ENCODE measurements at regions not wholly inside any gene's neighbourhood (a gene's known extent, or its start where the extent isn't known, plus 50 kb on each side); places are given as distances from the start of the nearest gene placed in this dataset.

DNA sequence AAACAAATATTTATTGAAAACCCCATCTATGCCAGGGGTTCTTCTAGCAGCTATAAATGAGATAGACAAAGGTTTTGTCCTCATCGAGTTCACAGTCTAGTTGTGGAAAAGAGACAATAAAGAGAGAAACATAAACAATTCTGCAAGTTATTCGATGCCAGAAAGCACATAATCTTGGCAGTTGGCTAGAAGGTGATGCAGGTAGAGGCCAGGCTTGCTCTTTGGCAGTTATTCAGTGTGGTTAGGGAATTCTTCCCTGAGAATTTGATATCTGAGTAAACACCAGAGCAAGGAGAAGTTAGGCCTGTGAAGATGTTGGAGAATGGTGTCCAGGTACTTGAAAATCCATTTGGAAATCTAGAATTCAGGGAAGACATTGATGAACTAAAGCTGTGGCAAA is 547.4 kb downstream of the SLC4A3 start:
- TF ChIP-seq, protein P1, sequence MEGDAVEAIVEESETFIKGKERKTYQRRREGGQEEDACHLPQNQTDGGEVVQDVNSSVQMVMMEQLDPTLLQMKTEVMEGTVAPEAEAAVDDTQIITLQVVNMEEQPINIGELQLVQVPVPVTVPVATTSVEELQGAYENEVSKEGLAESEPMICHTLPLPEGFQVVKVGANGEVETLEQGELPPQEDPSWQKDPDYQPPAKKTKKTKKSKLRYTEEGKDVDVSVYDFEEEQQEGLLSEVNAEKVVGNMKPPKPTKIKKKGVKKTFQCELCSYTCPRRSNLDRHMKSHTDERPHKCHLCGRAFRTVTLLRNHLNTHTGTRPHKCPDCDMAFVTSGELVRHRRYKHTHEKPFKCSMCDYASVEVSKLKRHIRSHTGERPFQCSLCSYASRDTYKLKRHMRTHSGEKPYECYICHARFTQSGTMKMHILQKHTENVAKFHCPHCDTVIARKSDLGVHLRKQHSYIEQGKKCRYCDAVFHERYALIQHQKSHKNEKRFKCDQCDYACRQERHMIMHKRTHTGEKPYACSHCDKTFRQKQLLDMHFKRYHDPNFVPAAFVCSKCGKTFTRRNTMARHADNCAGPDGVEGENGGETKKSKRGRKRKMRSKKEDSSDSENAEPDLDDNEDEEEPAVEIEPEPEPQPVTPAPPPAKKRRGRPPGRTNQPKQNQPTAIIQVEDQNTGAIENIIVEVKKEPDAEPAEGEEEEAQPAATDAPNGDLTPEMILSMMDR (IDR thresholded peaks at IDR 0.05; ENCODE audit: low read depth, low read length, missing control alignments), result no peak
- H3K4me3 ChIP-seq (replicated peaks; ENCODE audit: low read depth, low read length), result no peak overlapping the region
- DNase-seq (ENCODE audit: extremely low read depth, low read depth), result no peak

DNA sequence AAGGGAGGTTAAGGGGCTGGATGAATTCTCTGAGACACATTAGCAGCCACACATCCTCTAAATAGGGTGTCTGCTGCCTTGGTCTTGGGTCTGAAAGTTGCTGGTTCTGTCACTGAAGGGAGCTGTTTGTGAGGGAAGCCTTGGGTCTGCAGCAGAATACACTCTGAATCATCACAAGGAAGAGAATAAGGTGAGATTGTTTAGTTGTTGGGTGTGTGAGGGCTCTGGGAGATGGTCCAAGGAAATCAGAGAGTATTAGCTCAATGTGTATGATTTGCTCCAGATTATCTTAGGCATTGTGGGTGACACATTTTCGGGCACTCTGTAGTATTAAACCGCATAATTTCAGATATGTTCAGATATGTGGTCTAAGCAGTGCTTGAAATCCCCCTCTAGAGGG is 548.5 kb downstream of the SLC4A3 start:
- TF ChIP-seq, protein P1 (IDR thresholded peaks at IDR 0.05; ENCODE audit: low read depth, low read length, missing control alignments), result no peak
- H3K4me3 ChIP-seq (replicated peaks; ENCODE audit: low read depth, low read length), result no peak overlapping the region
- no peak for DNase-seq (ENCODE audit: extremely low read depth, low read depth)

DNA sequence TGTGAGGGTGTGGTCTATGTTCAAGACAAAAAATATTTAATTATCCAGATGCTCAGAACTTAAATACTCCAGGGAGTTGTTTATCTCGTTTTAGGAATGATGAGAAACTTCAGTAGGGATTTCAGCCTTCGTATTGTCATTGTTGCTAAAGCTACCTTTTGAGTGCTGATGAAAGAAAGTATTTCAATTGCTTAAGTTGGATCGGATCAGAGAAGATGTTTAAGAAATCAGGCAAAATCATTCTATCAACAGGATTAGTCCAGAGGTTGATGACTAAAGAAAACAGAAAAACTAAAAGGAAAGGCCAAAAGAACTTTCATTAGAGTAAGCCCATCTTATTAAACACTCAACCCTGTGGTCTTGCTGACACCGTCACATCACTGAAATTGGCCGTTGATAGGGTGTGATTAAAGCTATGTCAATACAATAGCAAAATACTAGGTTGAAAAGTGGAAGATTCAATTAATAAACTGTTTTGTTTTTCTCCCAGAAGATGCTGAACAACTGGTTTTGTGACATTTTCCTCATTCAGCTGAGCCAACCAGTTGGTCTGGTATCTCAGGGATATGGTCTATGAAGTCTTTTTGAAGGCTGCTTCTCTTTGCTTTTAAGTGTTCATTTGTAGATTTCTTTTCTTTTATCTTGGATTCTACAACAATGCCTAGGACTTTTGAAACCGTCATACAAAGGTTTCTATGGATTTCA is 551.7 kb downstream of the SLC4A3 start:
- no peak for DNase-seq (ENCODE audit: extremely low read depth, low read depth)
- H3K4me3 ChIP-seq (replicated peaks; ENCODE audit: low read depth, low read length), result no peak overlapping the region
- TF ChIP-seq, protein P1 (IDR thresholded peaks at IDR 0.05; ENCODE audit: low read depth, low read length, missing control alignments), result no peak

DNA sequence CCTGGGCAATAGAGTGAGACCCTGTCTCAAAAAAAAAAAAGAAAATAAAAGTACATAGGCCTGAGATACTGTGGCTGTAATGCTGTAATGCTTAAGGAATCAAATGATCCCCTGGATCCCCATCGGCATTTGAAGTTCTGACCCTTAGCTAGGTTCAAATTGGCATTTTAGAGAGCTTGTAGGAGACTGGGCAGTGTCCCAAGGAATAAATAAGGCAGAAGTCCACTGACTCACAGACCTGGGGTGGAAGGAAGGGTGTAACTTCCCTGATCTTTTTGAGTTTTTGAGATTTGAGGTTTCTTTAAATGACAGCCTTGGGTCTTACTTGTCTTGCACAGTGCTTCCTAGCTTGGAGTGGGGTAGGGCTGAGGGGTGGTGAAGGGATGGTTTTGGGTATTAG is 553.7 kb downstream of the SLC4A3 start:
- H3K4me3 ChIP-seq (replicated peaks; ENCODE audit: low read depth, low read length), result no peak overlapping the region
- TF ChIP-seq, protein P1 (IDR thresholded peaks at IDR 0.05; ENCODE audit: low read depth, low read length, missing control alignments), result no peak
- no peak for DNase-seq (ENCODE audit: extremely low read depth, low read depth)

DNA sequence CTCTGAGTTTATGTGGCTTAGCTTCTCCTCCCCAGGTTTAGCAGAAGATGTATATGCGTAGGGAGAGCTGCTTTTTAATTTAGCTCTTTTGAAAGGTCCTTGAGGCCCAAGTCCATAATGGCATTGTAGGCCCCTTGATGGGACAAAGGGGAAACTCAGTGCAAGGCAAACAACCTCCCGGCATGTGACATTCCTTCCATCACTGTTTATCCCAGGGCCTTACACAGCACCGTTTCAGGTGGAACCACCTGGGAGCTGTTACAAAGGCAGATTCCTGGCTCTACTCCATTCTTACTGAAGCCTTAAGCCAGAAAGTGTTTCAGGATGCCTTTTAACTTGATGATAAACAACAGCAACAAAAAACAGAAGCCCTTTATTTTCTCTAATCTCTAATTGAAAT is 555.4 kb downstream of the SLC4A3 start:
- DNase-seq (ENCODE audit: extremely low read depth, low read depth), result no peak
- TF ChIP-seq, protein P1 (IDR thresholded peaks at IDR 0.05; ENCODE audit: low read depth, low read length, missing control alignments), result no peak
- H3K4me3 ChIP-seq (replicated peaks; ENCODE audit: low read depth, low read length), result no peak overlapping the region

DNA sequence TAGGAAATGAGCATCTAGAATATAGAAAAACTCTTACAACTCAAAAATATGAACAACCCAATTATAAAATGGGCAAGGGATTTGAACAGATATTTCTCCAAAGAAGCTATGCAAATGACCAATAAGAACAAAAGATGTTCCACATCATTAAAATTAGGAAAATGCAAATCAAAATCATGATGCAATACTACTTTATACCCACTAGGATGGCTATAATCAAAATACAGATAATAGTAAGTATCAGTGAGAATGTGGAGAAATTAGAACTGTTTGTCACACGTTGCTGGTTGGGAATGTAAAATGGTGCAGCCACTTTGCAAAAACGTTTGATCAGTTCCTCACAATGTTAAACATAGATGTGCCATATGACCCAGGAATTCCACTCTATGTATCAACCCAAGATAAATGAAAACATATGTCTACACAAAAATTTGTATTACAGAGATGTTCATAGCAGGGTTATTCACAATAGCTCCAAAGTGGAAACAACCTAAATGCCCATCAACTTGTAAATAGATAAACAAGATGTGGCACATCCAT is 558.4 kb downstream of the SLC4A3 start:
- no peak overlapping the region for H3K4me3 ChIP-seq (replicated peaks; ENCODE audit: low read depth, low read length)
- TF ChIP-seq, protein P1 (IDR thresholded peaks at IDR 0.05; ENCODE audit: low read depth, low read length, missing control alignments), result no peak
- DNase-seq (ENCODE audit: extremely low read depth, low read depth), result no peak

Measured in HFF-Myc (cell line).